Gastrocnemius medialis (tissue), 4 donors: ENCODE measurements at regions not wholly inside any gene's neighbourhood (a gene's known extent, or its start where the extent isn't known, plus 50 kb on each side); places are given as distances from the start of the nearest gene placed in this dataset.

ENCODE experiments used
- ATAC-seq, 2 donors: fragments of 150-250 bp; one replicate each; pipeline ENCODE4 v1.9.1; 2016
- DNase-seq, 2 donors: peaks; one replicate each; pipeline ENCODE4 v3.0.0-alpha.2; 2019
- H3K27ac ChIP-seq, 4 donors: fragments of 200-600 bp; sonication (generic); 1 replicate in 1 of 4; 2 replicates in 3 of 4; pipeline ENCODE4 v1.5.1; 2016 to 2018; ENCODE audit warnings: mild to moderate bottlenecking in 2 of 4, moderate library complexity in 1 of 4
- H3K27me3 ChIP-seq, 3 donors: fragments of 200-600 bp; sonication (generic) in 2 of 3; 1 replicate in 1 of 3; 2 replicates in 2 of 3; pipeline versions ENCODE4 v1.5.1 to v1.6.0; 2016 to 2019; ENCODE audit warnings: mild to moderate bottlenecking in 1 of 3, moderate library complexity in 1 of 3
- H3K36me3 ChIP-seq, 2 donors: fragments of 200-600 bp; sonication (generic) in 1 of 2; one replicate each; pipeline ENCODE4 v1.5.1; 2017 to 2018
- H3K4me1 ChIP-seq, 2 donors: fragments of 200-600 bp; sonication (generic) in 1 of 2; one replicate each; pipeline ENCODE4 v1.5.1; 2016 to 2017; ENCODE audit warnings: mild to moderate bottlenecking in 2 of 2
- H3K4me3 ChIP-seq, 4 donors: fragments of 200-600 bp; sonication (generic) in 3 of 4; 1 replicate in 1 of 4; 2 replicates in 3 of 4; pipeline ENCODE4 v1.5.1; 2016 to 2019; ENCODE audit warnings: mild to moderate bottlenecking in 2 of 4
- H3K9me3 ChIP-seq, 3 donors: fragments of 200-600 bp; sonication (generic) in 2 of 3; 1 replicate in 1 of 3; 2 replicates in 2 of 3; pipeline ENCODE4 v1.5.1; 2016 to 2019
- POLR2A ChIP-seq, 2 donors: fragments of 450-650 bp; IDR thresholded peaks; one replicate each; pipeline ENCODE4 v1.6.1; 2017; ENCODE audit warnings: antibody characterized with exemption in 2 of 2, mild to moderate bottlenecking in 2 of 2, moderate library complexity in 2 of 2
- in situ Hi-C, 4 donors: fragments of 200-750 bp; cut with MboI; loops; one replicate each; pipeline versions ENCODE4 v1.15.0 to v1.8.0; 2017; ENCODE audit warnings: low sequenced_read_pairs in 4 of 4
- intact Hi-C: fragments of 100-400 bp; cut with DNase I; formaldehyde crosslinking; loops from one replicate; pipeline ENCODE4 v1.15.1; 2023; ENCODE audit warnings: low total_unique reads
- TF ChIP-seq, protein P1 (sequence below), 5 experiments: fragments of 450-650 bp in 3 of 5; fragments of 200-600 bp in 2 of 5; sonication (generic) in 2 of 5; IDR thresholded peaks in 4 of 5; conservative IDR thresholded peaks in 1 of 5; 1 replicate in 4 of 5; 2 replicates in 1 of 5; pipeline ENCODE4 v1.5.1; 2016 to 2019; ENCODE audit warnings: antibody characterized with exemption in 5 of 5, mild to moderate bottlenecking in 3 of 5, moderate library complexity in 3 of 5

DNA sequence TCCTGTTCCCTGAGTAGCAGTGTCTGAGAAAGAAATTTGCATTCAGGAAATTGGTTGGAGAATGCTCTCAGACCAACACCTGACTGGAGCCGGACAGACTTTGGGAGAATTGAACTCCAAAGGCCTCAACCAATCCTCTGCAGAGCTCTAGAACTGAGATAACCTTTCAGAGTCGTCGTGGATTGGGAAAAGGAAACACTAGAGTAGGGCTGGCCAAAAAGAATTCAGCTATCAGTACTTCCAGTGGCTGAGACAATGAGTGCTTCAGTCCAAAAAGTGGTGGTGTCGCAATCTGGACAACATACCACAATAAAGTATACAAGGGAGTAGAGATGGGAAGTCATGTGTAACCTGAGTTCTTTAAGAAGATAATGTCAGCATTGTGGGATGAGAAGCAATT lies 377.1 kb downstream of the SLC16A7 start:
- intact Hi-C loops = no loop called here
- DNase-seq = no peak
- in situ Hi-C loops = no loop called here
- Histone ChIP-seq H3K4me3 (no peak overlapping the region), H3K27me3 (no peaks in the 10 kb centered on the region), H3K27ac (no peak overlapping the region), H3K36me3 (no peaks in the 10 kb centered on the region), H3K4me1 (no peaks in the 10 kb centered on the region), H3K9me3 (no peaks in the 10 kb centered on the region)
- no peak for ATAC-seq
- TF ChIP-seq, protein P1, sequence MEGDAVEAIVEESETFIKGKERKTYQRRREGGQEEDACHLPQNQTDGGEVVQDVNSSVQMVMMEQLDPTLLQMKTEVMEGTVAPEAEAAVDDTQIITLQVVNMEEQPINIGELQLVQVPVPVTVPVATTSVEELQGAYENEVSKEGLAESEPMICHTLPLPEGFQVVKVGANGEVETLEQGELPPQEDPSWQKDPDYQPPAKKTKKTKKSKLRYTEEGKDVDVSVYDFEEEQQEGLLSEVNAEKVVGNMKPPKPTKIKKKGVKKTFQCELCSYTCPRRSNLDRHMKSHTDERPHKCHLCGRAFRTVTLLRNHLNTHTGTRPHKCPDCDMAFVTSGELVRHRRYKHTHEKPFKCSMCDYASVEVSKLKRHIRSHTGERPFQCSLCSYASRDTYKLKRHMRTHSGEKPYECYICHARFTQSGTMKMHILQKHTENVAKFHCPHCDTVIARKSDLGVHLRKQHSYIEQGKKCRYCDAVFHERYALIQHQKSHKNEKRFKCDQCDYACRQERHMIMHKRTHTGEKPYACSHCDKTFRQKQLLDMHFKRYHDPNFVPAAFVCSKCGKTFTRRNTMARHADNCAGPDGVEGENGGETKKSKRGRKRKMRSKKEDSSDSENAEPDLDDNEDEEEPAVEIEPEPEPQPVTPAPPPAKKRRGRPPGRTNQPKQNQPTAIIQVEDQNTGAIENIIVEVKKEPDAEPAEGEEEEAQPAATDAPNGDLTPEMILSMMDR (IDR thresholded peaks at IDR 0.05 in 4 of 5, conservative IDR thresholded peaks at IDR 0.05 in 1 of 5) = no peak
- TF ChIP-seq POLR2A (IDR thresholded peaks at IDR 0.05) = no peak

DNA sequence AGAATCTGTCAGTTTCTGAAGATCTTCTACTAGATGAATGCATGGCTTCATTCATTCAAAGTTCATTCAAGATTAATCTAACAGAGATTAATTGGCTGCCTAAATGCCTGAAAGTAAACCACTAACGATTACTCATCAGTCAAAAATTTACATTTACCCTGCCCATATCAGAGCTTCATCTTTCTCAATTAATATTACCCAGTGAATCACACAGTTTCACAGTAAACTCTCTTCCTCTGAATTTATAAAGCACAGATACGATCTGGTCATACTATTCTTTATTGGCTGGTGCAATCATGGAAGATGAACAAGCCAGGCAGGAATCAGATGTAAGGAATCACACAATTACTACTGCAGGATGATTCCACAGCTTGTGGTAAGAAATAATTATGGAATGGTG lies 377.7 kb downstream of the SLC16A7 start:
- ATAC-seq = no peak
- H3K9me3 ChIP-seq = no peaks in the 10 kb centered on the region
- no peaks in the 10 kb centered on the region for H3K36me3 ChIP-seq
- DNase-seq = no peak
- H3K27ac ChIP-seq = no peak overlapping the region
- intact Hi-C loops (no loop called here), in situ Hi-C loops (no loop called here)
- no peaks in the 10 kb centered on the region for H3K27me3 ChIP-seq
- TF ChIP-seq, protein P1 (IDR thresholded peaks at IDR 0.05 in 4 of 5, conservative IDR thresholded peaks at IDR 0.05 in 1 of 5) = no peak
- TF ChIP-seq POLR2A (IDR thresholded peaks at IDR 0.05) = no peak
- H3K4me1 ChIP-seq = no peaks in the 10 kb centered on the region
- H3K4me3 ChIP-seq = no peak overlapping the region

DNA sequence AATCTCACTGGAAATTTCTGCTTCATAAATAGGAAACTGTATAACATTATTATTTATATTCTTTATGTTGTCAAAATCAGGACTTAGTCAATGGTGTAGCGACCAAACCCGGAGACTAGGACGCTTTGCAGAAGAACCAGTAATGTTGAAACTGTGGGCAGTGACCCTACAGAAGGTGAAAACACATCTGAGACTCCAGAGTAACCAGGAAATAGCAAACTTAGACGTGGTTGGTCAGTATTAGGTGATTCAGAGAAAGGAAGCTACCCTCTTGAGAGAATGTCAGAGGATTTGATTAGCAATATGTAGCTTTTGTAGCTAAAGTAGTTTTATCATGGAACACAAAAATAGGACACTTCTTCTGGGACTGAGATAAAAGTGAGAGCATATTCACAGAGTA lies 381.9 kb downstream of the SLC16A7 start:
- H3K4me3 ChIP-seq = no peak overlapping the region
- H3K9me3 ChIP-seq = no peaks in the 10 kb centered on the region
- H3K36me3 ChIP-seq = no peaks in the 10 kb centered on the region
- intact Hi-C loops = no loop called here
- TF ChIP-seq POLR2A (IDR thresholded peaks at IDR 0.05) = no peak
- TF ChIP-seq, protein P1 (IDR thresholded peaks at IDR 0.05 in 4 of 5, conservative IDR thresholded peaks at IDR 0.05 in 1 of 5) = no peak
- DNase-seq = no peak
- no peak for ATAC-seq
- H3K27me3 ChIP-seq = no peaks in the 10 kb centered on the region
- H3K27ac ChIP-seq = no peak overlapping the region
- no peaks in the 10 kb centered on the region for H3K4me1 ChIP-seq
- in situ Hi-C loops = no loop called here

GRCh38 chr12:59980476-59980875 lies 384.6 kb downstream of the SLC16A7 start:
- Histone ChIP-seq H3K9me3 (no peaks in the 10 kb centered on the region), H3K27ac (no peak overlapping the region), H3K4me3 (no peak overlapping the region), H3K4me1 (no peaks in the 10 kb centered on the region), H3K36me3 (no peaks in the 10 kb centered on the region), H3K27me3 (no peaks in the 10 kb centered on the region)
- intact Hi-C loops (no loop called here), in situ Hi-C loops (no loop called here)
- DNase-seq = no peak
- ATAC-seq = no peak
- TF ChIP-seq, protein P1 (IDR thresholded peaks at IDR 0.05 in 4 of 5, conservative IDR thresholded peaks at IDR 0.05 in 1 of 5) = no peak
- TF ChIP-seq POLR2A (IDR thresholded peaks at IDR 0.05) = no peak

DNA sequence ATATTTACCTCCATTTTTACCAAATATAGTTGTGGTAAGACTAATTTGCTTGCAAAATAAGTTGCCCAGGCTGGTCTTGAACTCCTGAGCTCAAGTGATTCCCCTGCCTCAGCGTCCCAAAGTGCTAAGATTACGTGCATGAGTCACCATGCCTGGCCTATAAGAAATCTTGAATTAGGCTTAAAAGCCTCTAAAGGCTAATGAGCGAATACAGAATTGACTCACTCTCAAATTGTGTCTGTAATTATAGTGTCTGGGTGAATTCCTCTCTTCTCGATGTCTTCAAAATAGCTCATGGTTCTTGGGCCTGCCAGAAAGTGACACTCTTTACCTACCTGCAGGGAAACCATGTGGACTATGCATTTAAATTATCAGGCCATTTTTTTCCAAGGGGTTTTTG lies 403.5 kb downstream of the SLC16A7 start:
- H3K9me3 ChIP-seq = no peaks in the 10 kb centered on the region
- no peaks in the 10 kb centered on the region for H3K4me1 ChIP-seq
- TF ChIP-seq POLR2A (IDR thresholded peaks at IDR 0.05) = no peak
- TF ChIP-seq, protein P1 (IDR thresholded peaks at IDR 0.05 in 4 of 5, conservative IDR thresholded peaks at IDR 0.05 in 1 of 5) = no peak
- no peaks in the 10 kb centered on the region for H3K27me3 ChIP-seq
- H3K4me3 ChIP-seq = no peak overlapping the region
- DNase-seq = no peak
- intact Hi-C loops = no loop called here
- H3K27ac ChIP-seq = no peak overlapping the region
- in situ Hi-C loops = no loop called here
- ATAC-seq = no peak
- H3K36me3 ChIP-seq = no peaks in the 10 kb centered on the region
